NCI-H526 treated with DMSO at 0.1 percent for 48 hours (cell line): ENCODE measurements at regions not wholly inside any gene's neighbourhood (a gene's known extent, or its start where the extent isn't known, plus 50 kb on each side); places are given as distances from the start of the nearest gene placed in this dataset.

Experiments used
- DNase-seq: peaks from one replicate; lab custom pipeline; 2025; lab: John Stamatoyannopoulos, UW

DNA sequence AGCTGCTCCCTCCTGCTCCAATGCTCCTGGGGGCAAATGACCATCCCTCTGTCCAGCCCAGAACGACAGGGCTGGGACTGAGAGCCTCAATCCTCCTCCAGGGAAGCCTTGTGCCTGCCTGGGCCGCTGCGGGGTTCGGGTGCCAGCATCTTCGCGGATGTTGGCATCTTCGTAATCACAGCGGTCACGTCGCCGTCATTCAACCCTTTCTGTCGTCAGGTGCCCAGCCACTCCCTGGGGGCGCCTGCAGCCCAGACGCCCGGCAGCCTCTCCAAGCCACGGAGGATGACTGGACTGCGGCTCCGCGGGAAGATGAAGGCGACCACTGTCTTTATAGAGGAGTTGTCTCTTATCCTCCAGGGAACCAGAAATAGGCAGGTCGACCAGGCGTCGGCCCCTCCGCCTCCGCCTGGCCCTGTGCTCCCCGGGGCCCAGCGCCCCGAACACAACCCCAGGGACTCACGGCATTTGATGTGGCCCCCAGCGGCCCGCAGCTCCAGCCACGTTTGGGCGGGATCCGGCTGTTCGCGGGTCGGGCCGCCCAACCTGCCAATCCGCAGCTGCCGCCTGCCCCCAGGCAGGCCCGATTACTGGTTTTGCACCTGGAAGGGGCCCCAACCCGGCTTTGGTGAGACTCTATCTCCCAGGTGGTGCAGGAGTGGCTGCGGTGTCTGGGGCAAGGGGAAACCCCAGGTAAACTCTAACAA, 113.9 kb downstream of the THNSL2 start:
- no peak for DNase-seq

DNA sequence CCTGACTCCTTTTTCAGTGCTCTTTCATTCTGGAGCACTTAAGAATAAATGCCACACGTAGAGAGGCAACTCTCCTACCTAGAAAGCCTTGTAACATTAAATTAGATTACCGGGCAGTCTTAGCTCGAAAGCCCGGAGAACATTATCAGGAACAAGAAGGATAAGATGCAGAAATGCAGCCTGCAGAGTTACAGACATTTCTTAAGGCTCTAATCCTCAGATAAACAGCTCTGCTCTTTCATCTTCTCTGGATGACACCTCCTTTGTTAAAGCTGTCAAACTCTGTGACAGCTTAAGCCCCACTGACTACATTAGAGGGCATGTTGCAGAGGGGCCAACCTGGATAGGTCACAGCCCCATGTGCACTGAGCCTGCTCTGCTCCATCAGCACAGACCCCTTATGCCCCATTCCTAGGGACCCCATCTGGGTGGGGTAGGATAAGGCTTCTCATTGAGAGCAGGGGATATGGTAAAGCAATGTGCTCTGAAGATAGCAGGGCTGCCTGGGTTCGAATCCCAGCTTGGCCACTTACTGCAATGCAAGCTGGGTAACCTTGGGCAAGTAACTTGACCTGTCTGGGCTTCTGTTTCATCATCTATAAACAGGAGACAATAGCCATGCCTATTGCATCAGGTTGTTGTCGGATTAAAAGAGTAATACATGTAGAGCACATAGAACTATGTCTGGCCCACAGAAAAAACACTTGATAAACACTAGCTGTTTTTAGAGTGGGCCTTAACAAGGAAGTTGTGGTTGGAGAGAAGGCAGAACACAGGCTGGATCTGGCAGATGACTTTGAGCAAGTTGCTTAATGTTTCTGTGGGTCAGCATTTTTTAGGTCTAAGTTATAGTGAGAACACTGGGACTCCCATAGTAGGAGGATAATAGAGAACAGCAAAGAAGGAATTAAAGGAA, 111.4 kb downstream of the THNSL2 start:
- no peak for DNase-seq

GRCh38 chr2:88269836-88270235, 99.7 kb downstream of the THNSL2 start:
- no peak for DNase-seq

- no peak for DNase-seq
Observed at GRCh38 chr2:88265352-88266303, 95.5 kb downstream of the THNSL2 start.

GRCh38 chr2:88263861-88264260, 93.7 kb downstream of the THNSL2 start:
- no peak for DNase-seq

DNA sequence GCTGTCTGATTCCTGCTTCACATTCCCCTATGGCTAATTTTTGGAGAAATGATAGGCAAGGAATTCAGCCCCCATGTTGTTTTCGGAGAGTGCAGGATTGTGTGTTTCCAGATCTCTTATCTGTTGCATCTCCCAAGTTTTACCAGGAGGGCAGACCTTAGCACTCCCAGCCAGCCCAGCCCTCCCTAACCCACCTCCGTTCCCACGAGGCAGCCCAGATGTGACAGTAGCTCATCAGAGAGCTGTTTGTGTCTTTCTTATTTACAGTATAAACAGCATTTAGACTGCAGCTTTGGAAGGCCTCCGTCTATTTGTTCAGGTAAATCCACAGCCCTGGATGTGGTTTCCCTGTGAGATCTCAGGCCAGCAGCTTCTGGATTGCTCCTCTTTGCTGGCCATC, 91.6 kb downstream of the THNSL2 start:
- peak; percentile 94 for DNase-seq

DNA sequence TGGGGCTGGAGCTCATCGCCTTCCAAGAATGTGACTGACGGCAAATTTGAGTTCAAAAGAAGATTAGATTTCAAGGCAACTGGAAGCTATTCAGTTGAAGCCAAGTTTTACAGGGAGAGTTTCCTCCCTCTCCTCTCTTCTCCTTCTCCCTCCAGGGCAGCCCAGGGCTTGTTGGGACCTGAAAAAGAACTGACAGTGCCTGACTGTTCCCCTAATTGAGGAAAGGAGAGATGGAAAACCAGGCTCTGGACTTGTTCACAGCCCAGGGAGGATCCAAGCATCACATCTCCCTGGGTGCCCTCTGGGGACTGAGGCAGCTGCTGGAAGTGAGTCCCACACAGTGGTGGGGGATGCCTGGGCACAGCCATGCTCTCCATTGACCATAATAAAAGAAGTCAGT, 88.1 kb downstream of the THNSL2 start:
- peak; percentile 19 for DNase-seq

- no peak for DNase-seq
Observed at GRCh38 chr2:88254437-88255091, 84.4 kb downstream of the THNSL2 start.

DNA sequence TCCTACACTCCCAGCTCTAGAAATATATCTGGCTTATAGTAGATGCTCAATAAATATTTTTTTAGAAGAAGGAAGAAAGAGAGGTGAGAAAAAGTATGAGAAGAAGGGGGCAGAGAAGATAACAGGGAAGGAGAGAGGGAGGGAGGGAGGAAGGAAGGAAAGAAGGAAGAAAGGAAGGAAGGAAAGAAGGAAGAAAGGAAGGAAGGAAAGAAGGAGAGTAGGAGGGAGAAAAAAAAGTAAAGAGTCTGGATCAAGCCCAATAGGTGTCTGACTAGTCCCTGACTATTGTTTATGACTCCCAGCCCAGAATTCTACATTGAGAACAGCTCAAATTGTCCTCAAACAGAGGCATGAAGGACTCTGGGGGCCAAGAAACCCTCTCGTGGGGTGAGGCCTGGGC, 83.9 kb downstream of the THNSL2 start:
- DNase-seq, result no peak

- DNase-seq, result no peak
Observed at GRCh38 chr2:88253375-88253774, 83.2 kb downstream of the THNSL2 start.

GRCh38 chr2:88252646-88253045, 82.5 kb downstream of the THNSL2 start:
- no peak for DNase-seq

DNA sequence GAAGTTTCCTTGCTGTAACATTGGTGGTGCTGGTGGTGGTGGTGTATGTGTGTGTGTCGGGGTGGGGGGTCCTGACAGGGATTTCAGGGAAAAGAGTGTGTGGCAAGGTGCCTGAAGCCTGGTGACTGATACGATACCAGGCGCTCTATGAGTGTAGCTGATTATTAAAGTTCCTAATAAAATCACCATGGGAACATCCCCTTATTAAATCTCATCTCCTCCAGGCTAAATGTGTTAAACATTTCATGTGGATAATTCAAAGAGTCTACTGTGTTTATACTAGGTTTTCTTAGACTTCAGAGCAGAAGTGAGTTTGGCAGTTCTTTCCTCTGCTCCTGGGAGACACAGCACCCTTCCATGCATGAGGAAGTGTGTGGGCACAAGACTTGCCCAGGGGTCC, 82.0 kb downstream of the THNSL2 start:
- DNase-seq, result no peak

GRCh38 chr2:88250404-88250803, 80.3 kb downstream of the THNSL2 start:
- DNase-seq, result no peak

- no peak for DNase-seq
Observed at GRCh38 chr2:88248280-88248828, 78.2 kb downstream of the THNSL2 start.

DNA sequence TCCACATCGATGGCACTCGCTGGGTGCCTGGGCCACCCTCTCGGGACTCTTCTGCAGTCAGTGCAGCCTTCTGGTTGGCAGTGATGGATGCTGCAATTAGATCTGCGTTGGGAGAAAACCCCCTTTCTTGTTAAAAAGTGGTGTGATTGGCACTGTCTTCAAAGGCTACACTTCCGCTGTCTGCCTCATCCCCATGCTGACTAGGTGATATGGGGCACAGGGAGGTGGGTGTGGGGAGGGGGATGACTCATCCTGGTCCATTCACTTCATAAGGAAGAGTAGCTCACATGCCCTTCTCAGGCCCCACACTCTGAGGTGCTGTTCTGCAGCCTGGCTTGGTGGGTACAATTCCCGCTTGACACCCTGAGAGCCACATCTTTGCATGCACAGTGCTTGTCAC, 77.4 kb downstream of the THNSL2 start:
- DNase-seq, result no peak

DNA sequence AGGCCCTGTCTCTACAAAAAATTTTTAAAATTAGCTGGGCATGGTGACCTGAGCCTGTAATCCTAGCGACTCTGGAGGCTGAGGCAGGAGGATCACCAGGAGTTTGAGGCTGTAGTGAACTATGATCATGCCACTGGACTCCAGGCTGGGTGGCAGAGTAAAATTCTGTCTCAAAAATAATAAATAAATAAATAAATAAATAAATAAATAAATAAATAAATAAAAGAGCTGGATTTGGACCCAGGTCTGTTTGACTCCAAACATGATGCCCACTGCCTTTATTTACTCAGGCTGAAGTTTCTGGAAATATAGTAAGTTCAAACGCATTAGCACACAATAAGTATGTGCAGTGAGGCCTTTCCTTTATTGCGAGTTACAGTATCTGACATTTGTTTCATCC, 75.0 kb downstream of the THNSL2 start:
- DNase-seq, result no peak

DNA sequence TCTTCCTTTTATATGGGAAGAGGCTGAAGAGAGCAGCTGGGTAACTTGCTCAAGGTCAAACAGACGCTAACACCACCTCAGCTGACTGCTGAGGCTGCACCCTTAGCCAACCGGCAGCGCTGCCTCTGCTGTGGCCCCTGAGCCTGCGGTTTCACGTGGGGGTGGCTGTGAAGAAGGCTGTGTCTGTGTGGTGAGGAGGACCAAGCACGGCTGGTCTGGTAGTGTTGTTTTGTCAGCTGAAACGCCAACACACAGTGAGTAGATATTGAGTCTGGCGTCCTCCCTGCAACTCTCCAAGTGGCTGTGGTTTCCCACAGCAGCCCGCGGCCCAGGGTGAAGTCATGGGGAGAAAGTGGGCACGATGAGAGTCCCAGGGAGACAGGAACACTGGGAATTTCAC, 69.6 kb downstream of the THNSL2 start:
- no peak for DNase-seq

GRCh38 chr2:88236666-88237065, 66.5 kb downstream of the THNSL2 start:
- no peak for DNase-seq
